PC-3 (cell line): ENCODE measurements at regions not wholly inside any gene's neighbourhood (a gene's known extent, or its start where the extent isn't known, plus 50 kb on each side); places are given as distances from the start of the nearest gene placed in this dataset.

ENCODE experiments used
- ATAC-seq: fragments of 200-7000 bp; cut with Tn5 transposase; 2 replicates; pipeline ENCODE4 v1.9.1; 2020; ENCODE audit warnings: mild to moderate bottlenecking, moderate library complexity
- BruUV-seq: library from RNA; stranded (reverse); fragments of 400-500 nt; replicated peaks from 2 replicates; lab custom pipeline; 2021; lab: Mats Ljungman, UMichigan
- CTCF ChIA-PET: fragments of 300-600 bp; sonication (Branson Sonifier 250); formaldehyde crosslinking; loops from one replicate; lab custom pipeline; 2022; ENCODE audit warnings: antibody characterized with exemption; lab: Charles Lee
- POLR2A ChIA-PET: fragments of 300-600 bp; sonication (Branson Sonifier 250); formaldehyde crosslinking; loops from one replicate; lab custom pipeline; 2022; ENCODE audit warnings: antibody characterized with exemption; ENCODE audit not compliant: unreplicated experiment; lab: Charles Lee
- DNase-seq: peaks from one replicate; pipeline ENCODE4 v3.0.0-alpha.2; 2015
- H2AFZ ChIP-seq: fragments of 300-600 bp; sonication (generic); 2 replicates; pipeline ENCODE4 v1.6.0; 2016; ENCODE audit warnings: antibody characterized with exemption, low read length
- H3F3A ChIP-seq: fragments of 300-600 bp; sonication (generic); one replicate; pipeline ENCODE4 v1.6.0; 2017; ENCODE audit warnings: antibody characterized with exemption, low read length, control low read depth, mild to moderate bottlenecking; ENCODE audit not compliant: unreplicated experiment
- H3K27ac ChIP-seq: fragments of 300-600 bp; sonication (generic); 2 replicates; pipeline ENCODE4 v1.5.1; 2016; ENCODE audit warnings: mild to moderate bottlenecking, low read length
- H3K27me3 ChIP-seq: fragments of 300-600 bp; sonication (generic); 2 replicates; pipeline ENCODE4 v1.6.1; 2016; ENCODE audit warnings: low read length, mixed read lengths
- H3K36me3 ChIP-seq: fragments of 300-600 bp; sonication (generic); 2 replicates; pipeline ENCODE4 v1.6.1; 2016; ENCODE audit warnings: low read depth, mixed run types, low read length, mixed read lengths
- H3K4me1 ChIP-seq: fragments of 300-600 bp; sonication (generic); 2 replicates; pipeline ENCODE4 v1.5.1; 2016; ENCODE audit warnings: low read length; ENCODE audit not compliant: insufficient read depth
- H3K4me2 ChIP-seq: fragments of 300-600 bp; sonication (generic); 2 replicates; pipeline ENCODE4 v1.6.0; 2016; ENCODE audit warnings: low read length
- H3K4me3 ChIP-seq: fragments of 300-600 bp; sonication (generic); 2 replicates; pipeline ENCODE4 v1.5.1; 2016; ENCODE audit warnings: mild to moderate bottlenecking, low read length, mixed read lengths
- H3K79me2 ChIP-seq: fragments of 300-600 bp; sonication (generic); 2 replicates; pipeline ENCODE4 v1.6.1; 2017; ENCODE audit warnings: low read length, mixed read lengths
- H3K9ac ChIP-seq: fragments of 300-600 bp; sonication (generic); 2 replicates; pipeline ENCODE4 v1.6.0; 2016; ENCODE audit warnings: mild to moderate bottlenecking, low read length
- H3K9me2 ChIP-seq: fragments of 300-600 bp; sonication (generic); replicated peaks from 2 replicates; pipeline ENCODE4 v1.6.1; 2016; ENCODE audit warnings: mixed run types, low read length, mixed read lengths
- H3K9me3 ChIP-seq: fragments of 300-600 bp; sonication (generic); 2 replicates; pipeline ENCODE4 v1.6.1; 2016; ENCODE audit warnings: low read length, mixed read lengths
- H4K20me1 ChIP-seq: fragments of 300-600 bp; sonication (generic); 2 replicates; pipeline ENCODE4 v1.6.1; 2016; ENCODE audit warnings: low read length, mixed read lengths
- CTCF ChIP-seq: fragments of 300-600 bp; sonication (generic); conservative IDR thresholded peaks from 2 replicates; pipeline ENCODE4 v1.5.1; 2017; ENCODE audit warnings: antibody characterized with exemption, low read depth, mild to moderate bottlenecking, low read length
- EZH2 ChIP-seq: fragments of 300-600 bp; sonication (generic); IDR thresholded peaks from one replicate; pipeline ENCODE4 v1.6.1; 2017; ENCODE audit warnings: antibody characterized with exemption, mild to moderate bottlenecking, low read length; ENCODE audit not compliant: unreplicated experiment
- EZH2phosphoT487 ChIP-seq: fragments of 300-600 bp; sonication (generic); IDR thresholded peaks from 2 replicates; pipeline ENCODE4 v1.6.1; 2018; ENCODE audit warnings: mild to moderate bottlenecking, antibody characterized with exemption, low read length, borderline replicate concordance
- intact Hi-C: fragments of 100-400 bp; cut with micrococcal nuclease; formaldehyde crosslinking; loops from 2 replicates; pipeline ENCODE4 v1.9.0; 2023

GRCh38 chr18:23384778-23385736 lies 68.0 kb upstream of the RIOK3 start:
- no peak overlapping the region for H3K4me3 ChIP-seq
- H3K36me3 ChIP-seq = no peaks in the 10 kb centered on the region; the same call in 1 of the 2 replicates
- no peak overlapping the region for H3K4me2 ChIP-seq
- ATAC-seq = no peak
- no peak overlapping the region for H3K27ac ChIP-seq
- no peaks in the 10 kb centered on the region for H3F3A ChIP-seq
- H3K27me3 ChIP-seq = no peaks in the 10 kb centered on the region
- no peaks in the 10 kb centered on the region for H3K79me2 ChIP-seq
- TF ChIP-seq EZH2 (no peak), CTCF (no peak), EZH2phosphoT487 (no peak)
- H4K20me1 ChIP-seq = no peaks in the 10 kb centered on the region
- no peak for DNase-seq
- intact Hi-C loops = loop anchor here (1.0 kb wide), 1 partner anchor 9 kb away; no protein-coding TSS in a partner anchor
- no peak overlapping the region for H2AFZ ChIP-seq
- H3K9me2 ChIP-seq = no peaks in the 10 kb centered on the region
- POLR2A ChIA-PET = no interaction called here
- CTCF ChIA-PET = no interaction called here
- H3K9me3 ChIP-seq = no peaks in the 10 kb centered on the region
- no TSS peak for BruUV-seq
- peaks cover 12% of the 10 kb centered on the region for H3K4me1 ChIP-seq
- H3K9ac ChIP-seq = no peak overlapping the region

- ChIA-PET POLR2A (no interaction called here), CTCF (no interaction called here)
- Histone ChIP-seq H3K79me2 (no peaks in the 10 kb centered on the region), H3K4me3 (no peak overlapping the region), H3K27me3 (no peaks in the 10 kb centered on the region), H4K20me1 (no peaks in the 10 kb centered on the region), H3K27ac (no peak overlapping the region), H3K9me2 (no peaks in the 10 kb centered on the region), H3K4me2 (no peak overlapping the region), H3K4me1 (peaks cover 6% of the 10 kb centered on the region), H2AFZ (no peak overlapping the region), H3K9ac (no peak overlapping the region), H3K36me3 (no peaks in the 10 kb centered on the region; the same call in 1 of the 2 replicates), H3K9me3 (no peaks in the 10 kb centered on the region), H3F3A (no peaks in the 10 kb centered on the region)
- ATAC-seq (peak; percentile 72), DNase-seq (peak; percentile 13)
- TF ChIP-seq EZH2 (no peak), CTCF (no peak), EZH2phosphoT487 (no peak)
- intact Hi-C loops = no loop called here
- BruUV-seq = no TSS peak
These were observed 66.8 kb upstream of the RIOK3 start for GRCh38 chr18:23386317-23386716.

GRCh38 chr18:23387265-23387664 lies 65.8 kb upstream of the RIOK3 start:
- no peaks in the 10 kb centered on the region; the same call in 1 of the 2 replicates for H3K36me3 ChIP-seq
- CTCF ChIA-PET = no interaction called here

More at GRCh38 chr18:23387265-23387664, 65.8 kb upstream of the RIOK3 start:
- H3K27ac ChIP-seq = no peak overlapping the region
- H3K4me3 ChIP-seq = no peak overlapping the region
- no peak for DNase-seq
- no peaks in the 10 kb centered on the region for H3K27me3 ChIP-seq
- ATAC-seq = no peak
- no peaks in the 10 kb centered on the region for H3K9me2 ChIP-seq
- H3K9me3 ChIP-seq = no peaks in the 10 kb centered on the region
- TF ChIP-seq EZH2 (no peak), EZH2phosphoT487 (no peak), CTCF (no peak)
- no peak overlapping the region for H2AFZ ChIP-seq
- H3K79me2 ChIP-seq = no peaks in the 10 kb centered on the region
- no peaks in the 10 kb centered on the region for H4K20me1 ChIP-seq
- peaks cover 6% of the 10 kb centered on the region for H3K4me1 ChIP-seq
- H3F3A ChIP-seq = no peaks in the 10 kb centered on the region
- no peak overlapping the region for H3K4me2 ChIP-seq
- POLR2A ChIA-PET = no interaction called here
- no TSS peak for BruUV-seq
- no peak overlapping the region for H3K9ac ChIP-seq
- intact Hi-C loops = no loop called here
